ENCODE measurements at regions not wholly inside any gene's neighbourhood (a gene's known extent, or its start where the extent isn't known, plus 50 kb on each side); places are given as distances from the start of the nearest gene placed in this dataset.

GRCh38 chr4:4762909-4763821 is 96.3 kb upstream of the MSX1 start (continued):
- TF ChIP-seq ZNF580 (tag by site-specific recombination; IDR thresholded peaks at IDR 0.05): peak; percentile 36; the same call in 1 of the 2 replicates
- TF ChIP-seq ZNF132 (tag by site-specific recombination; IDR thresholded peaks at IDR 0.05; ENCODE audit: borderline replicate concordance): no peak
- no peak for TF ChIP-seq MZF1 (tag by site-specific recombination; IDR thresholded peaks at IDR 0.05; ENCODE audit: borderline replicate concordance)
- TF ChIP-seq ZNF791 (tag by site-specific recombination; IDR thresholded peaks at IDR 0.05): no peak
- TF ChIP-seq ZSCAN5A (tag by site-specific recombination; IDR thresholded peaks at IDR 0.05): no peak
- no peak for TF ChIP-seq ZNF747 (tag by site-specific recombination; IDR thresholded peaks at IDR 0.05)
- no peak for TF ChIP-seq ZNF10 (tag by site-specific recombination; IDR thresholded peaks at IDR 0.05)
- TF ChIP-seq PRDM2 (tag by site-specific recombination; IDR thresholded peaks at IDR 0.05; ENCODE audit: borderline replicate concordance): no peak
- TF ChIP-seq FEZF1 (tag by site-specific recombination; IDR thresholded peaks at IDR 0.05): peak; percentile 85
- TF ChIP-seq ZNF37A (tag by site-specific recombination; IDR thresholded peaks at IDR 0.05): no peak
- TF ChIP-seq ZNF398 (tag by site-specific recombination; IDR thresholded peaks at IDR 0.05): no peak
- no peak for TF ChIP-seq ZNF560 (tag by site-specific recombination; IDR thresholded peaks at IDR 0.05; ENCODE audit: borderline replicate concordance)
- TF ChIP-seq ZNF510 (tag by site-specific recombination; IDR thresholded peaks at IDR 0.05; ENCODE audit: insufficient replicate concordance): no peak
- TF ChIP-seq KLF1 (tag by site-specific recombination; IDR thresholded peaks at IDR 0.05): peak; percentile 68
- TF ChIP-seq ZNF239 (tag by site-specific recombination; IDR thresholded peaks at IDR 0.05): no peak
- peak; percentile 72 for TF ChIP-seq PRDM6 (tag by site-specific recombination; IDR thresholded peaks at IDR 0.05)
- no peak for TF ChIP-seq ZNF549 (tag by site-specific recombination; IDR thresholded peaks at IDR 0.05)
- TF ChIP-seq GLIS2 (tag by site-specific recombination; IDR thresholded peaks at IDR 0.05): peak; percentile 76
- TF ChIP-seq ZNF629 (tag by site-specific recombination; IDR thresholded peaks at IDR 0.05): peak; percentile 62
- no peak for TF ChIP-seq ZNF354C (tag by site-specific recombination; IDR thresholded peaks at IDR 0.05; ENCODE audit: borderline replicate concordance, low read depth)
- TF ChIP-seq ZNF26 (tag by site-specific recombination; IDR thresholded peaks at IDR 0.05): no peak
- TF ChIP-seq ZNF660 (tag by site-specific recombination; IDR thresholded peaks at IDR 0.05): no peak
- TF ChIP-seq ZNF76 (tag by site-specific recombination; IDR thresholded peaks at IDR 0.05; ENCODE audit: borderline replicate concordance, low read depth): no peak
- no peak for TF ChIP-seq ZNF292 (tag by site-specific recombination; IDR thresholded peaks at IDR 0.05; ENCODE audit: borderline replicate concordance, low read depth)
- TF ChIP-seq ZNF23 (tag by site-specific recombination; IDR thresholded peaks at IDR 0.05; ENCODE audit: borderline replicate concordance): no peak
- TF ChIP-seq ZNF404 (tag by site-specific recombination; IDR thresholded peaks at IDR 0.05): no peak

All from HEK293 (cell line).